ENCODE measurements at regions not wholly inside any gene's neighbourhood (a gene's known extent, or its start where the extent isn't known, plus 50 kb on each side); places are given as distances from the start of the nearest gene placed in this dataset.
"Not testable (repeated sequence)": the region's sequence is repeated elsewhere in the genome, so short reads cannot be mapped to it uniquely, and the experiment has no call there.

- in situ Hi-C loops (cut with MboI; ENCODE audit: low sequenced_read_pairs), result no loop called here
Observed at GRCh38 chr14:105883066-105884005, 357.0 kb downstream of the TMEM121 start.

GRCh38 chr14:105884192-105884807 is 357.9 kb downstream of the TMEM121 start:
- in situ Hi-C loops (cut with MboI; ENCODE audit: low sequenced_read_pairs), result not testable (repeated sequence)

- in situ Hi-C loops (cut with MboI; ENCODE audit: low sequenced_read_pairs), result no loop called here
Observed at GRCh38 chr14:105884808-105885281, 358.5 kb downstream of the TMEM121 start.

- in situ Hi-C loops (cut with MboI; ENCODE audit: low sequenced_read_pairs), result no loop called here
Observed at GRCh38 chr14:105885561-105886320, 359.4 kb downstream of the TMEM121 start.

GRCh38 chr14:105886791-105887191 is 360.4 kb downstream of the TMEM121 start:
- in situ Hi-C loops (cut with MboI; ENCODE audit: low sequenced_read_pairs), result not testable (repeated sequence)

- in situ Hi-C loops (cut with MboI; ENCODE audit: low sequenced_read_pairs), result no loop called here
Observed at GRCh38 chr14:105887692-105888091, 361.3 kb downstream of the TMEM121 start.

GRCh38 chr14:105888151-105888550 is 361.8 kb downstream of the TMEM121 start:
- in situ Hi-C loops (cut with MboI; ENCODE audit: low sequenced_read_pairs), result no loop called here

GRCh38 chr14:105888784-105889665 is 362.6 kb downstream of the TMEM121 start:
- in situ Hi-C loops (cut with MboI; ENCODE audit: low sequenced_read_pairs), result no loop called here

- in situ Hi-C loops (cut with MboI; ENCODE audit: low sequenced_read_pairs), result no loop called here
Observed at GRCh38 chr14:105889666-105890473, 363.5 kb downstream of the TMEM121 start.

GRCh38 chr14:105890474-105891220 is 364.3 kb downstream of the TMEM121 start:
- in situ Hi-C loops (cut with MboI; ENCODE audit: low sequenced_read_pairs), result no loop called here

GRCh38 chr14:105891221-105891602 is 364.8 kb downstream of the TMEM121 start:
- in situ Hi-C loops (cut with MboI; ENCODE audit: low sequenced_read_pairs), result no loop called here

GRCh38 chr14:105891631-105892452 is 365.5 kb downstream of the TMEM121 start:
- in situ Hi-C loops (cut with MboI; ENCODE audit: low sequenced_read_pairs), result no loop called here

- in situ Hi-C loops (cut with MboI; ENCODE audit: low sequenced_read_pairs), result not testable (repeated sequence)
Observed at GRCh38 chr14:105892453-105893441, 366.4 kb downstream of the TMEM121 start.

- in situ Hi-C loops (cut with MboI; ENCODE audit: low sequenced_read_pairs), result not testable (repeated sequence)
Observed at GRCh38 chr14:105893686-105894085, 367.3 kb downstream of the TMEM121 start.

GRCh38 chr14:105894125-105894977 is 368.0 kb downstream of the TMEM121 start:
- in situ Hi-C loops (cut with MboI; ENCODE audit: low sequenced_read_pairs), result no loop called here

Measured in HL-60/S4 (cell line).